ENCODE measurements at regions not wholly inside any gene's neighbourhood (a gene's known extent, or its start where the extent isn't known, plus 50 kb on each side); places are given as distances from the start of the nearest gene placed in this dataset.

DNA sequence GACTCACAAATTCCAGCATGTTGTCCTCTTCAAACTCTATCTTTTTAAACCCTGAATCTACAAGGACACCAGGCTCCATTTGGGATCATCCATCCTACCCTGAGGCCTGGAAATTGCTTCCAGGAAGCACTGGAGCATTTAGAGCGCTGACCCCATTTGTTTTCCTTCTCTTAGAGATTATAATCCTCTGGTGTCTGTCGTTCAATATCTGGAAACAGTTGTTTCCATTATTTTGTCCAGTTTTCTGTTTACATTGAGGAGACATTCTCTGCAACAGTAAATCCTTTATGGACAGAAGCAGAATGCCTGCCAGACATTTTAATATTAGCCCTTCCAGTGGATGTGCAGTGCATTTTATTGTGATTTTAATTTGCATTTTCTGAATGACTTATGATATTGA lies 119.4 kb upstream of the MEOX2 start:
- in situ Hi-C loops (cut with HindIII; ENCODE audit: low sequenced_read_pairs): no loop called here
- DNase-seq (ENCODE audit: low read depth): no peak
- TF ChIP-seq, protein P1, sequence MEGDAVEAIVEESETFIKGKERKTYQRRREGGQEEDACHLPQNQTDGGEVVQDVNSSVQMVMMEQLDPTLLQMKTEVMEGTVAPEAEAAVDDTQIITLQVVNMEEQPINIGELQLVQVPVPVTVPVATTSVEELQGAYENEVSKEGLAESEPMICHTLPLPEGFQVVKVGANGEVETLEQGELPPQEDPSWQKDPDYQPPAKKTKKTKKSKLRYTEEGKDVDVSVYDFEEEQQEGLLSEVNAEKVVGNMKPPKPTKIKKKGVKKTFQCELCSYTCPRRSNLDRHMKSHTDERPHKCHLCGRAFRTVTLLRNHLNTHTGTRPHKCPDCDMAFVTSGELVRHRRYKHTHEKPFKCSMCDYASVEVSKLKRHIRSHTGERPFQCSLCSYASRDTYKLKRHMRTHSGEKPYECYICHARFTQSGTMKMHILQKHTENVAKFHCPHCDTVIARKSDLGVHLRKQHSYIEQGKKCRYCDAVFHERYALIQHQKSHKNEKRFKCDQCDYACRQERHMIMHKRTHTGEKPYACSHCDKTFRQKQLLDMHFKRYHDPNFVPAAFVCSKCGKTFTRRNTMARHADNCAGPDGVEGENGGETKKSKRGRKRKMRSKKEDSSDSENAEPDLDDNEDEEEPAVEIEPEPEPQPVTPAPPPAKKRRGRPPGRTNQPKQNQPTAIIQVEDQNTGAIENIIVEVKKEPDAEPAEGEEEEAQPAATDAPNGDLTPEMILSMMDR (IDR thresholded peaks at IDR 0.05; ENCODE audit: low read depth, low read length, missing control alignments): no peak
- no peak overlapping the region for H3K4me3 ChIP-seq (ENCODE audit: low read depth, low read length)

DNA sequence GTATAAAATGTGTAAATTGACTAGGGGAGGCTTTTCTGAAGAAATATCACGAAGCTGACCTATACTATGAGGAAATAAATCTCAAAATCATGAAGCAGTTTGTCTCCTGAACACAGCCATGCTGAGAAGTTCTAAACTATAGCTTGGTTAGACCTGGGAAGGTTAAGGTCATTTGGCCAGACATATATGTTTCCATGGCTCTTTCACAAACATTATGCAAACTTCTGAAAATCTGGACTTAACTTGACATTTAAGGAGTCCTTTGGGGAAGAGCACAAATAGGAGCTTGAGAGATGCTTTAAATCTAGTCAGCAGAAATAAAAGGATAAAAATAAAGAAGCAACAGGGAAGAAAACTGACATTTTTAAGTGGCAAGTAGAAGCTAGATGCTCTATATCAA lies 115.9 kb upstream of the MEOX2 start:
- TF ChIP-seq, protein P1 (IDR thresholded peaks at IDR 0.05; ENCODE audit: low read depth, low read length, missing control alignments): no peak
- in situ Hi-C loops (cut with HindIII; ENCODE audit: low sequenced_read_pairs): no loop called here
- H3K4me3 ChIP-seq (ENCODE audit: low read depth, low read length): no peak overlapping the region
- DNase-seq (ENCODE audit: low read depth): no peak

DNA sequence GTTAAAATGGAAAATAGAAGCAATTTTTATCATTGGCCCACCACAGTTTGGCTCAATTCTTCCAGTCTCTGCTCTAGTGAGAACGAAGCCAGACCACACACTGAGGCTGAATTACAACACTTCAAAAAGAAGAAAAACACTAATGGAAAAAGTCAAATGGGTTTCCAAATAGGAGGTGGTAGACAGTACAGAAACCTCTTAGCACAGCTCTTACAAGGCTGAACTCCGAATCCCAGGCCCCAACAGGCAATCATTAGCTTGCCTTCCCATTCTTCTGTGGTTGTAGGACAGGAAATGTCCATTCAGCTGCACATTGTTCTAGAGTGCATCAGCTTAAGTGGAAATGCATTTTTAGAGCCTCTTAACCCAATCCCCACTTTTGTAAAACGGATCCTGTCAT lies 115.1 kb upstream of the MEOX2 start:
- peak; percentile 79 for DNase-seq (ENCODE audit: low read depth)
- TF ChIP-seq, protein P1 (IDR thresholded peaks at IDR 0.05; ENCODE audit: low read depth, low read length, missing control alignments): no peak
- in situ Hi-C loops (cut with HindIII; ENCODE audit: low sequenced_read_pairs): no loop called here
- no peak overlapping the region for H3K4me3 ChIP-seq (ENCODE audit: low read depth, low read length)

DNA sequence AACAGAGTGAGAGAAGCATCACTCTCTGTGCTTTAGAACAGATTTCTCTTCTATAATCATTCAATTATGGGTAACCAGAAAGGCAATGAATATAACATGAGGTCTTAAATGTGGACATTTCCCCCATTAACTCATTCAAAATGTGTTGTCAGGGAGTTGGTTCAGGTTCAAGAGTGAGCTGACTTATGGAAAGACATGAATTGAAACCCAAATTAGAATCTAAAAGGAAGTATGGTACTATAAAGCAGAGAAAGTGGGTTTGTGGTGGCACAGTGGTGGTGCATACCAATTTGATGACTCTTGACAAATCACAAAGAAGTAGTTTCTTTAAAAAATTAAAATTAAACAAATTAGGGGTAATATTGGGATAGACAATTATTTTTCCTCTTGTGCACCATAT lies 114.6 kb upstream of the MEOX2 start:
- peak; percentile 27 for DNase-seq (ENCODE audit: low read depth)
- in situ Hi-C loops (cut with HindIII; ENCODE audit: low sequenced_read_pairs): no loop called here
- TF ChIP-seq, protein P1 (IDR thresholded peaks at IDR 0.05; ENCODE audit: low read depth, low read length, missing control alignments): no peak
- no peak overlapping the region for H3K4me3 ChIP-seq (ENCODE audit: low read depth, low read length)

DNA sequence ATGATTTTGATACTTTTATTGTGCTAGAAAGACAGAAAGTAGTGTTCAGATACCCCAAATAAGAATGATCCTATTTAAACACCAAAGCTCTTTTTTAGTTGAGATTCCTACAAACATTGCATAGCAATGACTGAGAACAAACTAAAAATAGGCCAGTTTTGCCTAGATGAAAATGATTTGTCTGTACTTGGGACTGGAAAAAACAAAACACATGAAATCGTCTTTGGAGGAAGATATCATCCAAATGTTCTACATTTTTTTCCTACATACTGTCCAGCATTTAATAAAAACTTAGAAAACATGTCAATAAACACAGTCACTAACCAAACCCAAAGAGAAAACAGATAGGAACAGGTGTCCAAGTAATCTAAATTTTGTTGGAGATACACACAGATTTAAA lies 111.6 kb upstream of the MEOX2 start:
- TF ChIP-seq, protein P1 (IDR thresholded peaks at IDR 0.05; ENCODE audit: low read depth, low read length, missing control alignments): no peak
- DNase-seq (ENCODE audit: low read depth): no peak
- H3K4me3 ChIP-seq (ENCODE audit: low read depth, low read length): no peak overlapping the region
- in situ Hi-C loops (cut with HindIII; ENCODE audit: low sequenced_read_pairs): no loop called here

DNA sequence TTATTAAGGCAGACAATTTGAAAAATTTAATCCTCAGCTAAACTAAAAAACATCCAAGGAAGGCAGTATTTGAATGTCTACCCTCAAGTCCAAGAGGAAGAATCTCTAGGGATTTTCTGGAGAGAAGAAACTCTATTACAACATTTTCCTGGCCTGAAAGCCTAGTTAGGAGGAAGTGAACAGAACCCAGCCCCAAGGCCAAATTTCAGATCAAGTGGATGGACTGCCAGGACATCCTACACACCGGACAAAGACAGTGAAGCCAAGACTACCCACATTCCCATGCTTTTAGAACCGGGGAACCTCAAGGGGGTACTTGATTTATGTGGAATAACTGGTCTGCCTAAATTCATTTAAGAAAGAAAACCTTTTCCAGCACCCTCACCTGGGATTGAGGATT lies 108.9 kb upstream of the MEOX2 start:
- no peak for DNase-seq (ENCODE audit: low read depth)
- in situ Hi-C loops (cut with HindIII; ENCODE audit: low sequenced_read_pairs): no loop called here
- H3K4me3 ChIP-seq (ENCODE audit: low read depth, low read length): no peak overlapping the region
- TF ChIP-seq, protein P1 (IDR thresholded peaks at IDR 0.05; ENCODE audit: low read depth, low read length, missing control alignments): no peak

DNA sequence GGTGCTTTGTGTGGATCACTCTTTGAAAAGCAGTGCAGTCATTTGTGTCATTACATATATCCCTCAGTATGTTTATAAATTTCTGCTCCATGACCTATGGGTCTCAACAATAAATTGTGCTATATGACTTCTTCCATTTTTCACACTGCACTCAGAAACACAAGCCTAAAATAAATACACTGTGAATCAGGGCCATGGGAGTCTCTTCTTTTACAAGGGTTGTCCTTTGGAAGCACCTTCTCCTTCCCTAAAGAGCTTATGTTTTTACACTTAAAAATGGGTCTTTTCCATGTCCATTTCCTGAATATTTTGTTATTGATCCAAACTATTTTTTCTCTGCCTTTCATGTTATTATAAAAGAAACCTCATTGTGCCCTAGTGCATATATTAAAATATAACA lies 108.3 kb upstream of the MEOX2 start:
- DNase-seq (ENCODE audit: low read depth): no peak
- in situ Hi-C loops (cut with HindIII; ENCODE audit: low sequenced_read_pairs): no loop called here
- TF ChIP-seq, protein P1 (IDR thresholded peaks at IDR 0.05; ENCODE audit: low read depth, low read length, missing control alignments): no peak
- no peak overlapping the region for H3K4me3 ChIP-seq (ENCODE audit: low read depth, low read length)

Data from astrocyte of the cerebellum (primary cell).